Large intestine (tissue), 3 donors: ENCODE measurements at regions not wholly inside any gene's neighbourhood (a gene's known extent, or its start where the extent isn't known, plus 50 kb on each side); places are given as distances from the start of the nearest gene placed in this dataset.
A peak's percentile ranks its signal among the peaks of the same experiment; 100 is the strongest.

Source experiments
- DNase-seq, 2 donors: peaks; one replicate each; pipeline versions ENCODE4 v3.0.0 to v3.0.0-alpha.2; 2013
- H3K27ac ChIP-seq: one replicate; pipeline ENCODE4 v1.5.1; 2013; ENCODE audit warnings: low read length
- H3K27me3 ChIP-seq: 2 replicates; pipeline ENCODE4 v1.6.1; 2013; ENCODE audit warnings: low read length; ENCODE audit not compliant: control insufficient read depth, insufficient read depth
- H3K36me3 ChIP-seq: 2 replicates; pipeline ENCODE4 v1.6.1; 2013; ENCODE audit warnings: low read length; ENCODE audit not compliant: control insufficient read depth, insufficient read depth
- H3K4me1 ChIP-seq: one replicate; pipeline ENCODE4 v1.6.1; 2013; ENCODE audit warnings: low read length; ENCODE audit not compliant: control insufficient read depth, insufficient read depth
- H3K4me3 ChIP-seq: one replicate; pipeline ENCODE4 v1.5.1; 2013; ENCODE audit warnings: low read length
- H3K9me3 ChIP-seq: one replicate; pipeline ENCODE4 v1.6.1; 2013; ENCODE audit warnings: mild to moderate bottlenecking, low read depth, low read length, moderate library complexity; ENCODE audit not compliant: control insufficient read depth
- WGBS: methylation state at CpG from one replicate; pipeline ENCODE4 v1.1.5; 2013; ENCODE audit warnings: low lambda C conversion rate; ENCODE audit not compliant: insufficient coverage; 5-methylcytosine and 5-hydroxymethylcytosine counted together

DNA sequence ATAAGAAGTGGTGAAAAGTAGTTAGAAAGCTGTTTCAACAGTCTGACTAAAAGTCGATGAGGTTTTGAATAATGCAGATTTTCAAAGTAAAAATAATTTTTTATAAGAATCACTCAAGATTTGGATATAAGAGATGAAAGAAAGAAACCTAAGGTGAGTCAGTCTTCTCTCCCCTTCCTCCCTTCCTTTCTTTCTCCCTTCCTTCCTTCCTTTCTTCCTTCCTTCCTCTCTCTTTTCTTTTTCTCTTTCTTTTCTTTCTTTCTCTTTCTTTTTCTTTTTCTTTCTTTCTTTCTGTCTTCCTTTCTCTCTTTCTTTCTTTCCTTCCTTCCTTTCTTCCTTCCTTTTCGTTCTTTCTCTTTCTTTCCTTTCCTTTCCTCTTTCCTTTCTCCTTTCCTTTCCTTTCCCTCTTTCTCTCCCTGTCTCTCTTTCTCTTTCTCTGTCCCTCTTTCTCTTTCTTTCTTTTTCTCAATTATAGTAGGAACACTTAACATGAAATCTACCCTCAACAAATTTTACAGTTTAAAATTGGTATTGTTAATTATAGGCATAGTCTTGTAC, 308.6 kb downstream of the ARL4A start:
- Histone ChIP-seq H3K4me3 (no peak overlapping the region), H3K36me3 (no peaks in the 10 kb centered on the region), H3K4me1 (no peaks in the 10 kb centered on the region), H3K27ac (no peak overlapping the region), H3K9me3 (no peaks in the 10 kb centered on the region), H3K27me3 (no peaks in the 10 kb centered on the region)
- no peak for DNase-seq
- whole genome bisulfite sequencing, result 78% methylated on average over 2 of the region's 2 CpGs

- Histone ChIP-seq H3K4me1 (no peaks in the 10 kb centered on the region), H3K9me3 (no peaks in the 10 kb centered on the region), H3K36me3 (no peaks in the 10 kb centered on the region), H3K4me3 (no peak overlapping the region), H3K27ac (no peak overlapping the region), H3K27me3 (no peaks in the 10 kb centered on the region)
- DNase-seq, result no peak
- 80% methylated on average over 1 of the region's 1 CpG for WGBS
These were observed 319.9 kb downstream of the ARL4A start for GRCh38 chr7:13007331-13007730.

GRCh38 chr7:13009517-13009916, 322.1 kb downstream of the ARL4A start:
- no CpG with 5 or more reads among the region's 3 CpGs for WGBS
- no peak for DNase-seq
- Histone ChIP-seq H3K9me3 (no peaks in the 10 kb centered on the region), H3K36me3 (no peaks in the 10 kb centered on the region), H3K27ac (no peak overlapping the region), H3K4me3 (no peak overlapping the region), H3K4me1 (no peaks in the 10 kb centered on the region), H3K27me3 (no peaks in the 10 kb centered on the region)

GRCh38 chr7:13014011-13014410, 326.6 kb downstream of the ARL4A start:
- no peak overlapping the region for H3K27ac ChIP-seq
- H3K27me3 ChIP-seq, result no peaks in the 10 kb centered on the region
- H3K4me1 ChIP-seq, result peaks cover 9% of the 10 kb centered on the region
- H3K9me3 ChIP-seq, result no peaks in the 10 kb centered on the region
- WGBS, result 93% methylated on average over 2 of the region's 2 CpGs
- no peaks in the 10 kb centered on the region for H3K36me3 ChIP-seq
- no peak overlapping the region for H3K4me3 ChIP-seq
- no peak for DNase-seq

DNA sequence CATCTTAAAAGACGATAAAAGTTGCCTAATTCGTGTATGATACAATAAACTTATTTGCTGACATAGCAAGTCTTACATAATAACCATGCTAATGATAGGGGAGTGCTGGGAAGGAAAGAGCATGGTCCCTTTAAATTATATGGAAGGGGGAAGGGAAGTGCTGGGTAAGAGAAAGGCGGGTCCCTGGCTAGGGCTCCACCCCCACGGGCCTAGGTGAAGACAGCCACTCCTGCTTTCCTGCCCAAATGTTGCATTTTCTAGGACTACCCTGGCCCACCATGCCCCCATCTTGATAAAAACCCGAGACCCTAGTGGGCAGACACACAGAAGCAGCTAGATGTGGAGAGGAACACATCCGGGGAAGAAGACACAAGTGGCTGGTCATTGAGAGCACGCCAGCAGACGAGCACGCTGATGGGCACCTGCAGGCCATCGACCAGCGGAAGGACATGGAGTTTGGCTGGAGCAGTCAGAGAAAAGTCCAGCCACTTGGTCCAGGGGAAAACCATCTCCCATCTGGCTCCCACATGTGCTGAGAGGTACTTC, 328.7 kb downstream of the ARL4A start:
- H3K36me3 ChIP-seq, result no peaks in the 10 kb centered on the region
- peaks cover 9% of the 10 kb centered on the region for H3K4me1 ChIP-seq
- no peak for DNase-seq
- no peaks in the 10 kb centered on the region for H3K27me3 ChIP-seq
- 100% methylated on average over 2 of the region's 11 CpGs for WGBS
- no peak overlapping the region for H3K27ac ChIP-seq
- H3K4me3 ChIP-seq, result no peak overlapping the region
- no peaks in the 10 kb centered on the region for H3K9me3 ChIP-seq

- 100% methylated on average over 1 of the region's 9 CpGs for WGBS
- Histone ChIP-seq H3K4me1 (peaks cover 9% of the 10 kb centered on the region), H3K9me3 (no peaks in the 10 kb centered on the region), H3K27ac (peak overlapping the region; percentile 57), H3K36me3 (no peaks in the 10 kb centered on the region), H3K27me3 (no peaks in the 10 kb centered on the region), H3K4me3 (no peak overlapping the region)
- DNase-seq, result peak; percentile 8 to 23
These were observed 329.3 kb downstream of the ARL4A start for GRCh38 chr7:13016592-13017332.

DNA sequence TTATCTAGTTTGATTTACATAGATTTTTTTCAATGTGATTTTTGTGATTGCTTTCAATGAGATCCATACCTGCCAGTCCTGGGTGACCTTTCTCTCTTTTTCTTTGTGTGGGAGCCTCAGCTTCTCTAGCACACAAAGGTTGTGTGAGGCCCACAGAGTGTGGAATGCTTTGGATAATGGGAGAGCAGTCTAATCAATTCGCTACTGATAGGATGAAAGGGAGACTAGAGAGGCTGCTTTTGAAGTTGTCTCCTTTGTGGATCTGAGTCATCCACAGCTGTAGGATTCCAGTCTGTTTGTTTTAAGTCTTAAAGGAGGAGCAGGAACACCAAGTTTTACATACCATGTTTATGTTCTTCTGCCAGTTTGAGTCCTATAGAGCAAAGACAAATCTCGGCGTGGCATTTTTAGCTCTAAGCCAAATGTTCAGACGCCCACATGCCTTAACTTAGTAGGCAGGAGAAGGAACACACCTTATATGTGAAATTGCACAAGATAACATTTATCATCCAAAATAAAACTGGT, 330.0 kb downstream of the ARL4A start:
- WGBS, result no CpG with 5 or more reads among the region's 4 CpGs
- H3K4me1 ChIP-seq, result peaks cover 9% of the 10 kb centered on the region
- H3K36me3 ChIP-seq, result no peaks in the 10 kb centered on the region
- H3K9me3 ChIP-seq, result no peaks in the 10 kb centered on the region
- H3K27me3 ChIP-seq, result no peaks in the 10 kb centered on the region
- DNase-seq, result peak; percentile 34 to 77
- peak overlapping the region; percentile 57 for H3K27ac ChIP-seq
- no peak overlapping the region for H3K4me3 ChIP-seq

DNA sequence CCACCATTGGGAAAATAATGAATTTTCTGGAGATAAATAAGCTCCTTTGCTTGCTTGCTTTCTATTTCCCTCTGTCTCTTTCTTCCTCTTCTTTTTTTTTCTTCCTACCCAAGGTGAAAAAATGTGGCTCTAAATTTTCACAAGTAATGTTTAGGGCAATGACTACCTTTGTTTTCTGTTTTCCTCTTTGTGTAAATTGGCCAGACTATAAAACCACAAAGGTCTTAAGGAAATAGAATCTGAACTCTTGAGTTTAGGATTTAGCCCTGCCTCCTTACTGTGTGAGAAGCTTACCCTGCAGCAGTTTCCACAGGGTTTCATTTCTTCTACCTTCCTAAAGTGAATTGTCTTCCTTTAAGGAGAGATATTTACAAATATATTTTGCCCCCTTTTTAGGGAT, 330.4 kb downstream of the ARL4A start:
- DNase-seq, result no peak
- Histone ChIP-seq H3K4me1 (peaks cover 9% of the 10 kb centered on the region), H3K4me3 (no peak overlapping the region), H3K36me3 (no peaks in the 10 kb centered on the region), H3K27ac (peak overlapping the region; percentile 57), H3K27me3 (no peaks in the 10 kb centered on the region), H3K9me3 (no peaks in the 10 kb centered on the region)

DNA sequence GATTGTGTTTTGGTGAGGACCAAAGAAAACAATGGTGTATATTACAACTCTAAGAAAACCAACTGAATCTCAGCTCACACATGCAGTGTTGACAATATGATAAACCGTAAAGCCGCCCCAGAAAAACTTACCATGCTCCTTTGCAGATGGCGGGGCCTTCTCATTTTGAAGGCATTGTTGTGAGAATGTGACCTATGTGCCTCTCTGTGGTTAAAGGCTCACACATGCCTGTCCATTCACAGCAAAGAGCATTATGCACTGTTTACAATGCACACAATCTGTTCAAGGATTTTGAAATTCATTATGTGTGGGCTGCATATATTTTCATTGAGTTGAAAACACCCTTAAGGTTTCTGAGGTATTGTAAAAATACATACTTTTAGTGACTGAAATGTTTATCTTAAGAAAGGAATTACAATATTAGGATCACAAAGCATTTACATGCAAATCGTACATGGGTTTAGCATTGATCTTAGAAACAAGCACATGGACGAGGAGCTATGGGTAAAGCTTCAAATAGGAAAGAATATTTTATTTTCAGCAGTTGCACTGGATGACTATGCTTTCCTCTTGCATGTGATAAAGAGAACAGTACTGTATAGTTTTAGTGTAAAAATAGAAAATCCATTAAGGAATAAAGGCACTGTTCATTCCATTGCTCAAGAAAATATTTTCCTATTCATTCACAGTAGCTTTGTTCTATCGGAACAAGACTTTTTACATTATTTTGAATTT, 334.3 kb downstream of the ARL4A start:
- 100% methylated on average over 1 of the region's 6 CpGs for WGBS
- no peaks in the 10 kb centered on the region for H3K9me3 ChIP-seq
- H3K4me3 ChIP-seq, result no peak overlapping the region
- peaks cover 6% of the 10 kb centered on the region for H3K4me1 ChIP-seq
- no peak for DNase-seq
- no peaks in the 10 kb centered on the region for H3K36me3 ChIP-seq
- H3K27ac ChIP-seq, result no peak overlapping the region
- H3K27me3 ChIP-seq, result no peaks in the 10 kb centered on the region

GRCh38 chr7:13024121-13024674, 336.8 kb downstream of the ARL4A start:
- Histone ChIP-seq H3K4me3 (no peak overlapping the region), H3K9me3 (no peaks in the 10 kb centered on the region), H3K27ac (no peak overlapping the region), H3K27me3 (no peaks in the 10 kb centered on the region), H3K36me3 (no peaks in the 10 kb centered on the region), H3K4me1 (no peaks in the 10 kb centered on the region)
- DNase-seq, result no peak
- WGBS, result no CpG with 5 or more reads among the region's 1 CpG
